Stimulated activated CD8-positive, alpha-beta memory T cell treated with anti-CD3 and anti-CD28 coated beads, Interleukin-7, amount 100 ng/mL, for 48 hours (primary cell): ENCODE measurements at regions not wholly inside any gene's neighbourhood (a gene's known extent, or its start where the extent isn't known, plus 50 kb on each side); places are given as distances from the start of the nearest gene placed in this dataset.

Experiments
- DNase-seq, 2 donors: peaks; one replicate each; pipeline ENCODE4 v3.0.0-alpha.2; 2020; ENCODE audit warnings: low read depth in 1 of 2; ENCODE audit errors: extremely low read depth in 1 of 2

- no peak for DNase-seq
Observed at GRCh38 chr5:142509026-142509425, 176.9 kb downstream of the FGF1 start.

GRCh38 chr5:142508591-142508990 lies 177.3 kb downstream of the FGF1 start:
- DNase-seq = no peak

- no peak for DNase-seq
Observed at GRCh38 chr5:142507531-142508372, 178.1 kb downstream of the FGF1 start.

GRCh38 chr5:142506756-142507155 lies 179.1 kb downstream of the FGF1 start:
- no peak for DNase-seq

GRCh38 chr5:142506046-142506445 lies 179.8 kb downstream of the FGF1 start:
- no peak for DNase-seq

- DNase-seq = no peak
Observed at GRCh38 chr5:142501890-142502289, 177.1 kb upstream of the SPRY4 start.

- no peak for DNase-seq
Observed at GRCh38 chr5:142500227-142500905, 175.5 kb upstream of the SPRY4 start.

GRCh38 chr5:142499591-142500226 lies 174.9 kb upstream of the SPRY4 start:
- no peak for DNase-seq

GRCh38 chr5:142498298-142498697 lies 173.5 kb upstream of the SPRY4 start:
- DNase-seq = no peak

GRCh38 chr5:142495531-142495930 lies 170.7 kb upstream of the SPRY4 start:
- no peak for DNase-seq

- DNase-seq = no peak
Observed at GRCh38 chr5:142493875-142494518, 169.2 kb upstream of the SPRY4 start.

GRCh38 chr5:142492781-142493281 lies 168.0 kb upstream of the SPRY4 start:
- no peak for DNase-seq

GRCh38 chr5:142491679-142492078 lies 166.9 kb upstream of the SPRY4 start:
- no peak for DNase-seq

GRCh38 chr5:142491270-142491669 lies 166.4 kb upstream of the SPRY4 start:
- DNase-seq = no peak

- DNase-seq = no peak
Observed at GRCh38 chr5:142486581-142486980, 161.8 kb upstream of the SPRY4 start.

GRCh38 chr5:142486020-142486419 lies 161.2 kb upstream of the SPRY4 start:
- DNase-seq = no peak

- no peak for DNase-seq
Observed at GRCh38 chr5:142484821-142485387, 160.1 kb upstream of the SPRY4 start.

GRCh38 chr5:142482207-142482606 lies 157.4 kb upstream of the SPRY4 start:
- DNase-seq = no peak

GRCh38 chr5:142481410-142481809 lies 156.6 kb upstream of the SPRY4 start:
- no peak for DNase-seq

- no peak for DNase-seq
Observed at GRCh38 chr5:142479854-142480519, 155.2 kb upstream of the SPRY4 start.
